Vagina (tissue), 2 donors: ENCODE measurements at regions not wholly inside any gene's neighbourhood (a gene's known extent, or its start where the extent isn't known, plus 50 kb on each side); places are given as distances from the start of the nearest gene placed in this dataset.

Experiments used
- CTCF ChIP-seq, 3 experiments: fragments of 450-650 bp in 2 of 3; fragments of 200-600 bp in 1 of 3; sonication (generic) in 1 of 3; IDR thresholded peaks; one replicate each; pipeline ENCODE4 v1.5.1; 2017 to 2019; ENCODE audit warnings: antibody characterized with exemption in 3 of 3, mild to moderate bottlenecking in 2 of 3, moderate library complexity in 2 of 3
- POLR2A ChIP-seq, 2 donors: fragments of 450-650 bp; IDR thresholded peaks; one replicate each; pipeline ENCODE4 v1.6.1; 2017; ENCODE audit warnings: antibody characterized with exemption in 2 of 2, mild to moderate bottlenecking in 2 of 2, moderate library complexity in 2 of 2
- POLR2AphosphoS5 ChIP-seq, 2 donors: sonication (generic); formaldehyde crosslinking; IDR thresholded peaks; one replicate each; pipeline ENCODE4 v1.9.0; 2017; ENCODE audit warnings: antibody characterized with exemption in 2 of 2, mild to moderate bottlenecking in 2 of 2, low read depth in 1 of 2; ENCODE audit not compliant: insufficient read depth in 1 of 2

- TF ChIP-seq POLR2A (IDR thresholded peaks at IDR 0.05) (no peak), CTCF (IDR thresholded peaks at IDR 0.05) (no peak), POLR2AphosphoS5 (IDR thresholded peaks at IDR 0.05; ENCODE audit: insufficient read depth in 1 of 2, low read depth in 1 of 2) (no peak)
These were observed 383.7 kb downstream of the MFSD1 start for GRCh38 chr3:159185443-159186050.
